ENCODE measurements at regions not wholly inside any gene's neighbourhood (a gene's known extent, or its start where the extent isn't known, plus 50 kb on each side); places are given as distances from the start of the nearest gene placed in this dataset.

DNA sequence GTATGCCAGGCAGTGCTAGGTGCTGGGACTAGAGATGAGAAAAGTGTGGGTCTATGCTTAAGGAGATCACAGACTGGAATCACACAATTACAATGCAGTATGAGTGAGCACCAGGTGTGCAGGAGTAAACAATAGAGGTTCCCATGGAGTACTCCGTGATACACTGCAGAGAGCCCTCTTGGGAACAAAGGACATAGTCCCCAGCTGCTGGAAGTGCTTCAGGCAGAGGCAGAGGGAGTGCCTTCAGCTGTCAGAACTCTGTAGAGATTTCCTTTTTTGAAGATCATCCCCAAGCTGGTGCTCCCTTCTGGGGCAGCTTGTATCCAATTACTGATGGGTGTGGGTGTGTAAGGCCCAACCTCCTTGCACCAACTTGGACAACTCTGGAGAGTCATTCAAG is 143.5 kb upstream of the PLET1 start:
- DNase-seq, result no peak

DNA sequence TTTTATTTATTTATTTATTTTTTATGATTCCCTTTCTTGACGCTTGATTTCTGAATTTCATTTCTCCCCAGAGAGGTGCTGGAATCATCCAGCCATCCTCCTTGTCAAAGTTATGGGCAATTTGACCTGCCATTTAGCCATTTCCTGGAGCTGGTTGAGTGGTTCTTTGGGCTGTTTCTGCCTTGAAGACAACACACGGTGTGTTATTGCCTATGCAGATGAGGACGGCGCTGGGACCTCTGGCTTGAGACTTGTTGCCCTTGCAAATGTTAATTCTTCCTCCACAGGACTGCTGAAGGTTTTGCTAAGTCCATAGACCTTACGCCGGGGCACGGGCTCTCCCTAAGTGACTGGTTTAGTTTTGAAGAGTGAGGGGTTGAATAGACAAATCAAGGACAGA is 147.9 kb upstream of the PLET1 start:
- no peak for DNase-seq

DNA sequence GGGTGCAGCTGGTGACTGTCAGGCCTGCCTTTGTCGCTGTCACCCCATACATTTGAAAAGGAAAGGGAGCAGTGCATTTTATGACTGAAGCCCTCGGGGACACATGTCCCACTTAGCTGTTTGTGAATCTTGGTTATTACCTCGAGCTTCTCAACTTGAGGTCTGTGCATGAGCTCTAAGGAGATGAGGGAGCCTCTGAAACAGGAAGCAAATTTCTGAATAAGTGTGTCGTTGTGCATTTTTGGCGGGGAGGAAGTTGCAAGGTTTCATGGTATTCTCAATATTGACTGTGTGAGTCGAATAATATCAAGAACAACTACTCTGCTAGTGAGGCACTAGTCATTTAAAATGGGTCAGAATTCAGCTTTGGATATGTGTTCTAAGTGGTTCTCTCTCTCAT is 149.7 kb upstream of the PLET1 start:
- DNase-seq, result no peak

- DNase-seq, result no peak
These were observed 151.7 kb upstream of the PLET1 start for GRCh38 chr11:112412383-112412782.

DNA sequence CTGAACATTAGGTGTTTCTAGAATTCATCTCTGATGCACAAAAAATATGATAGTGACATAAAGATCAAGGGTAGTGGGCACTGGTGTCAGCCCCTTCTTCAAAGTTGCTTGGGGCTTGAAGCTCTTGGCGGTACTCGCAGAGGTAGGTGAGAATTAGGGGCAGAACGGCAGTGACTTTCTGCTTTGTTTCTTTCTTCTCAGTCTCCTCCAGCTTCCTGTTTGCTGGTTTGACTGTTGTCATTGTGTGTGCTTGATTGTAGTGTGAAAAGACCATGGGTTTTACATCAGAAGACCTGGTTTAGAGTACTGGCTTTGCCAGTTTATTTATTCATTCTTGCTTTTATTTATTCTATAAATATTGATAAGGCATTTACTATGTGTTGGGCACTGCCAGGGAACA is 156.7 kb upstream of the PLET1 start:
- DNase-seq, result no peak

GRCh38 chr11:112418438-112418837 is 157.8 kb upstream of the PLET1 start:
- DNase-seq, result no peak

DNA sequence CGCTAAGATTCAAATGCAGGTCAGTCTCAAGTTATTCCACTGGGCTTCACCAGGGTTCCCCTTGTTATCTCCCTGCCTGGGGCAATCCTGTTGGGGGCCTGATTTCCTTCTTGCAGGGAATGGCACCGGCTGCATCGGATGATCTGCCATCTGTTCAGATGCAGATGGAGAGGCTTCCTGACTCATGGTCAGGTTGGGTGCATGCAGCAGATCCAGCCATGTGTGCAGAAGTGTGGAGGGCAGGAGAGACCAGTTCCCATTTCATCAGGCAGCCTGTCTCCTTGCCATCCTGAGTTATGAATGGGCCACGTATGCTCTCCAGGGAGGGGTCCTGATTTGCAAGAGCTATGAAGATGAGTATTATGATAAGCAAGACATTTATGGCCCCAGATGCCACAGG is 161.2 kb upstream of the PLET1 start:
- DNase-seq, result no peak

- no peak for DNase-seq
These were observed 164.5 kb upstream of the PLET1 start for GRCh38 chr11:112425121-112425520.

- no peak for DNase-seq
These were observed 176.4 kb upstream of the PLET1 start for GRCh38 chr11:112437096-112437495.

GRCh38 chr11:112439614-112440013 is 179.0 kb upstream of the PLET1 start:
- DNase-seq, result no peak

- no peak for DNase-seq
These were observed 179.9 kb upstream of the PLET1 start for GRCh38 chr11:112440518-112440917.

DNA sequence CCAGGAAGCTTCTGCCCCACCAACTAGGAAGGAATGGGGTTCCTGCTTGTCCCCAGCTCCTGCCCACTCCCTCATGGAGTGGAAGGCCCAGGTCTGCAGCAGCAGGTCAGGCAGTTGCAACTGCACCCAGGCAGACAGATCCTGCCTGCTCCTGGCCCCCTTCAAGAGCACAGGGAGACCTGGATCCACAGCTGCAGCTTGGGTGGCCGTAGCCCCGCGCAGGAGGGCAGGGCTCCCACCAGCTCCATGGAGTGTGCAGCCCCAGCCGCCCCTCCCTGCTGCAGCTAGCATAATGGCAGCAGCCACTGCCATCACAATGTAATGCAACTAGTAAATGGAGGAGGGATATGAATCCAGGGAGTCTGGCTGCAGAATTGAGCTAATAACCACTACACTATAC is 187.5 kb upstream of the PLET1 start:
- DNase-seq, result no peak

DNA sequence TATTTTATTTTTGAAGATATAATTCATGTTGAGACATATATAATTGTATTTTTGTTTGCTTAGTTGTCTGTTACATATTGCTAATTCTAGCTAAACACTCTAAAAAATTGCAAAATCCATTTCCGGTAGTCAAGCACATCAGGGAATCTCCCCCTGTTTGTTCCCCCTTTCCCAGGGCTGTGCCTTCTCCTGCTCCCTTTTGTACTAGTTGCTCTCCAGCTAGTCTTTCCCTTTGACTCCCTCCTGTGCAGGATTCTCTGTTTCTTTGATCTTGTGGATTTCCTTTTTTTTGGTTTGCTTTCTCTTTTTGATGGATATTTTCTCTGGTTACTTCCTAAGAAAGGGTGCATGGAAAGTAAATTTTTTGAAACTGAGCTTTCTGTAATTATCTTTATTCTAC is 188.1 kb upstream of the PLET1 start:
- no peak for DNase-seq

- no peak for DNase-seq
These were observed 190.6 kb upstream of the PLET1 start for GRCh38 chr11:112451250-112451649.

DNA sequence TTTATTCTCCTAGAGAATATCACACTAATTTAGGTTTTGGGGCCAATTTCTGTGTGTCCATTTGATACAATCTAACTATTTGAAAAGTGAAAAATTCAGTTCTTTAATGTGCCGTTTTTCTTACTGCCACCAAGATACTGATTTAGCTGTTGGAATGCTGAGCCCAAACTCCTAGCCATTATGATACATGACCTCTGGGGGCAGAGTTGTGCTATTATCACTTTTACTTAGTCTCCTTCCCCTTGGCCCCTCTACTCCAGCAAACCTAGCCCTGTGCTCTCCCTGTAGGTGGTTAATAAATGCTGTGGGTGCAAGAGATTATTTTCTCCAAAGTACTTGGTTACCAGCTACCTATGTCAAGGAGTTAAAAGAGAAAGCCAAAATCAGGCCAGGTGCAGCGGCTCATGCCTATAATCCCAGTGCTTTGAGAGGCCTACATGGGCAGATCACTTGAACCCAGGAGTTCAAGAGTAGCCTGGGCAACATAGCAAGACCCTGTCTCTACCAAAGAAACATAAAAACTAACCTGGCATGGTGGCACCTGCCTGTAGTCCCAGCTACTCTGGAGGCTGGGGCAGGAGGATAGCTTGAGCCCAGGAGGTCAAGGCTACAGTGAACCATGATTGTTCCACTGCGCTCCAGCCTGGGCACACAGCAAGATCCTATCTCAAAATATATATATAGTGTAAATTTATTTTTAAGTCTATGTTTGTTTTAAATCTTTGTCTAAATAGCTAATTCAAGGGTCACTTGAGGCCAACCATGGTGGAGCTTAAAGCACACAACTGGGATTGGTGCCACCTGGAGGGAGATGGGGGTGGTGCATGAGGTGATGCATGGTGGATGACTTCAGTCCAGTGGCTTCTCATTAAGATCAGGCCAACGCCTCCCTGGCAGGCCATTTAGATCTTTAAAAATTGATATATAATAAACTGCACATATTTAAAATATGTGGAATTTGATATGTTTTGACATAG is 193.2 kb upstream of the PLET1 start:
- DNase-seq, result peak; percentile 19

DNA sequence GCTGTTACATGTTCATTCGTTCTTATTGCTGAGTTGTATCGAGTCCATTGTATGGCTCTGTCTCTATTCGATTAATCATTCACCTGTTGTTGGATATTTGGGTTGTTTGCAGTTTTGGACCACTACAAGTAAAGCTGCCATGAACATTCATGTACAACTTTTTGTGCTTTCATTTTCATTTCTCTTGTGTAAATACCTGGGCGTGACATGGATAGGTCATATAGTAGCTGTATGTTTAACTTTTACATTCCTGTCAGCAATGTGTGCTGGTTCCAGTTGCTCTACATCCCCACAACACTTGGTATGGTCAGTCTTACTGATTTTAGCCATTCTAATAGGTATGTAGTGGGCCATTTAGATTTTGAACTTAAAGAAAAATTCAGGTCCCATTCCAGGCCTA is 194.2 kb upstream of the PLET1 start:
- DNase-seq, result no peak

- DNase-seq, result no peak
These were observed 195.1 kb upstream of the PLET1 start for GRCh38 chr11:112455791-112456190.

DNA sequence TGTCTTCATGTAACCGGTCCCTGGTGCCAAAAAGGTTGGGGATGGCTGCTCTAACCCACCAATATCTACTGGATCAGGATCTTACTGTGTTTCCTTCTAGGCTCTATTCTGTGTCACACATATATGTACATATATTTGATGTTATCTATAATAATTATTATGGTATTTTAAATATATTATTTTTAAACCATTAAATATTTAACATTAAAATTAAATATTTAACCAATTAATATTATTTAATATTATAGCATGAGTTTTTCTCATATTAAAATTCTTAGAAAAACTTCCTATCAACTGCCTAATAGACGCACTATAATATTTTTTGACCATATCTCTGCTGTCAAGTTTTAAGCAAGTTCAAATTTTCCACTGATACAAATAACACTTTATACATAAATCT is 196.9 kb upstream of the PLET1 start:
- no peak for DNase-seq

- no peak for DNase-seq
These were observed 198.3 kb upstream of the PLET1 start for GRCh38 chr11:112459001-112459400.

DNA sequence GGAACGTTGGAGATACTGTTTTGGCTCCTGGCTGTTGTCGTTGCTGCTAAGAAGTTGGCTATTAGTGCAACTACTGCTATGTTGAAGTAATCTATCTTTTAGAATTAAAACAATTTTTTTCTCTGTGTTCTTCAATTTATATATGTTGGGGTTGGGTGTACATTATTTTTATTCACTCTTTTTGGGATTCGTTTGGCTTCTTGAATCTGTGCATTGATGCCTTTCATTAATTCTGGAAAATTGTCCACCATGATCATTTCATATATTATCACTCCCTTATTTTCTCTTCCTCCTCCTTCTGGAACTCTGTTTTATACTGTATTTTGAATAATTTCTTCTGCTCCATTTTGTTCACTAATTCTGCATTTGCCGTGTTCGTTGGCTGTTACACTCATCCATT is 199.5 kb upstream of the PLET1 start:
- DNase-seq, result no peak

DNA sequence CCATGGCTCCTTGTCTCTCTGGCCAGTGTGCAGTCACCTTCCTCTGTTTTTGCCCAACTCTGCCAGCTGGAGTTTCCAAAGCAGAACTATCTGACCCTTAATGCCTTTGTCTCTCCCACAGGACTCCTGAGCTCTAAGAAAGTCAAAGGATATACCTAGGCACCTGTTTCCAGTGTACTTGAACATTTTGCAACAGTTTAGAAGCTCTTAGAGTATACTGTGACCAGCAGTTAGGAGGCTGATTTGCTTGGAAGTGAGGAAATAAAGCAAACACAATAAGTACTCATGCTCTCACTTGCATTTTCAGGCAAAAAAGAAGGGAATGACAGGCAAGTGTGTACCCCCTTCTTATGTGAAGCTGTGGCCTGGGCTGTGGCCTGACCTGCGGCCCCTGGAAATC is 204.3 kb upstream of the PLET1 start:
- DNase-seq, result no peak

DNA sequence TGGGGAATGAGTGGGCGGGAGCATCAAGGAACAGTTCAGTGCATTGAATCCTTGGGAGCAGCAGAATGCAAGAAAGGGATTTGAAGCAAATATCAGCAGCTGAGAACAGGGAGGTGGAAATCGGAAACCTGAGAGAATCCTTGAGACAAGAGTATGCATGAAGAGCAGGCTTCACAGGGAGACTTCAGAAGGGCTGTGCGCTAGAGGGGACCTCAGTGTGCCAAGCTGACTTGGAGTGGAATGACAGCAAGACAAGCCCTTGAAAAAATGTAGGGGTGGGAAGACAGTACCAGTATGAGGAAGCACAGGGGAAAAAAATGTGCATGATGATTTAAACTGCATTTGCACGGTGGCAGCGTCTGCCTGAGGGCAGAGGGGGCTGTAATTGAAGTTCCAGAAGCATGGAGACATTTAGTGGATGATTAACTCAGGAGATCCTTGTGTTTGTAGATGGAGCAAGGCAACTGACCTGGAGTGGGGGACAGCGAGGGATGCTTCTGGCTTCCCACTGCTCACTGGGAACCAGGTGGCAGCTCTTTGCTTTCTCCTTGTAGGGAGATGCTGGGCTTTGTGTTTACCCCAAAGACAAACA is 204.9 kb upstream of the PLET1 start:
- no peak for DNase-seq

DNA sequence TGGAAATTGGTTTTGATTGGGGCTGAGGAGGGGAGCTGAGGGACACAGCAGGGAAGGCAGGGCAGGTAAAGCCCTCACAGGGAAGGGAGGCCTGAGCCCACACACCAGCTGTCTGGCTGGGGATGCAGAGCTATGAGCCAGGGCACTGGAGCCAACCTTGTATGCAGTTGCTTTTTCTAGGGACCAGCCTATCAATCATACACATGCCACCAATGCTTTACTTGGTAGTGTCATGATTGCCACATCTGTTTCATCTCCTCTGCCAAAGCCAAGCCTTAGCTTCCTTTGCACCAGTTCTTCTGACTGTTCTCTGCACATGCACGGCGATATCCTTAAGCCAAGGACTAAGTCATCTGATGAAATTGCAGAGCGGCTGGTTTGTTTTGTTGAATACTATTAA is 207.1 kb upstream of the PLET1 start:
- no peak for DNase-seq

- DNase-seq, result no peak
These were observed 208.7 kb upstream of the PLET1 start for GRCh38 chr11:112469376-112469775.

- DNase-seq, result no peak
These were observed 209.7 kb upstream of the PLET1 start for GRCh38 chr11:112470355-112470754.
